ENCODE measurements at regions not wholly inside any gene's neighbourhood (a gene's known extent, or its start where the extent isn't known, plus 50 kb on each side); places are given as distances from the start of the nearest gene placed in this dataset.
"Not testable (repeated sequence)": the region's sequence is repeated elsewhere in the genome, so short reads cannot be mapped to it uniquely, and the experiment has no call there.

DNA sequence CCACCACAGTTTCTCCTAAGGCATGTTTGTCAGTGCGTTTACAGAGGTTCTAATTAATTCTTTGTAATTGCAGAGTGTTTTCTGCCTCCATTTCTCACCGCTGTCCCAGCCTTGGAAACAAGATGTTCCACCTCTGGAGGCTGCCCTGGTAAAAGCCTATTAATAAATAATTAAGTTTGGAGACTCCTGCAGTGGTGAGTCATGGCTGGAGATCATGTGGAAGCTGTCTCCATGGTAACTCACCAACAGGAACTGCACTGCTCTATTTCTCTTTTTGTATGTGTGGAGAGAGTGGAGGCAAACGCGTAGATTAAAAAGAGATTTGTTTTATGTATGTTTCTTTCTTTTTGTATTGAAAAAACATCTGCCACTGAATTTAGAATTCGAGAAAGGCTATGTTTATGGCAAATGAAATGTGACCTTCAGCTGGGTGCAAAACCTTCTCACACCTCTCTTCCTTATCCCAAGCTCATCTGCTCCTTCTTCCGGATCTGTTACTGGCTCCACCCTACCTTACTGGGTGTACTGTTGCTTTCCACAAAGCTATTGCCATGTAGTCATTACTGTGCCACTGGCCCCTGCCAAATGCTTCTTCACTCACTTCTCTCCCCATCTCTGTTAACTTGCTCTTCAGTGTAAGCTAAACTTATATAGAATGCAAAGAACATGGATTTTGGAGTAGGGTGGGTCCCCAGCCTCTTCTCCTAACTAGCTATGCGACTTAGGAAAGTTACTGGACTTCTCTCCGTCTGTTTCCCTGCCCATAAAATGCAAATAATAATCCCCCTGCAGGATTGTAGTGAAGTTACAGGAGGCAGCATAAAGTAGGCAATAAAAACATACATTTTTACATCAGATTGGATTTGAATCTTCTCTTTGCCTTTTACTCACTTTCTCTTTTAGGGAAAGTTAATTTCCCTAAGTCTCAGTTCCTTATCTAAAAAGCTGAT lies 778.5 kb downstream of the NTRK3 start:
- Histone ChIP-seq H3K27ac (ENCODE audit: low read depth in 1 of 2, low read length in 2 of 2) (no peak overlapping the region), H3K4me1 (ENCODE audit: insufficient read depth, low read length) (no peaks in the 10 kb centered on the region), H3K27me3 (ENCODE audit: control insufficient read depth in 1 of 2, insufficient read depth in 2 of 2, low read length in 2 of 2) (peaks cover 0 to 9% of the 10 kb centered on the region in 2 experiments), H3K4me3 (ENCODE audit: low read length) (no peak overlapping the region), H3K9me3 (ENCODE audit: control insufficient read depth in 1 of 2, insufficient read depth in 1 of 2, low read length in 2 of 2) (no peaks in the 10 kb centered on the region), H3K36me3 (ENCODE audit: insufficient read depth, low read length) (no peaks in the 10 kb centered on the region)
- ChIA-PET CTCF (no interaction called here), POLR2A (no interaction called here)
- no peak overlapping the region for H3K27ac Mint-ChIP-seq
- no peaks in the 10 kb centered on the region for H3K9me3 Mint-ChIP-seq
- ATAC-seq (ENCODE audit: poor library complexity) (no peak), DNase-seq (no peak)
- peaks cover 12% of the 10 kb centered on the region for H3K27me3 Mint-ChIP-seq
- intact Hi-C loops (cut with DNase I, micrococcal nuclease): no loop called here
- no peak overlapping the region for H3K4me3 Mint-ChIP-seq
- H3K4me1 Mint-ChIP-seq (ENCODE audit: low read depth): no peaks in the 10 kb centered on the region
- TF ChIP-seq, protein P1, sequence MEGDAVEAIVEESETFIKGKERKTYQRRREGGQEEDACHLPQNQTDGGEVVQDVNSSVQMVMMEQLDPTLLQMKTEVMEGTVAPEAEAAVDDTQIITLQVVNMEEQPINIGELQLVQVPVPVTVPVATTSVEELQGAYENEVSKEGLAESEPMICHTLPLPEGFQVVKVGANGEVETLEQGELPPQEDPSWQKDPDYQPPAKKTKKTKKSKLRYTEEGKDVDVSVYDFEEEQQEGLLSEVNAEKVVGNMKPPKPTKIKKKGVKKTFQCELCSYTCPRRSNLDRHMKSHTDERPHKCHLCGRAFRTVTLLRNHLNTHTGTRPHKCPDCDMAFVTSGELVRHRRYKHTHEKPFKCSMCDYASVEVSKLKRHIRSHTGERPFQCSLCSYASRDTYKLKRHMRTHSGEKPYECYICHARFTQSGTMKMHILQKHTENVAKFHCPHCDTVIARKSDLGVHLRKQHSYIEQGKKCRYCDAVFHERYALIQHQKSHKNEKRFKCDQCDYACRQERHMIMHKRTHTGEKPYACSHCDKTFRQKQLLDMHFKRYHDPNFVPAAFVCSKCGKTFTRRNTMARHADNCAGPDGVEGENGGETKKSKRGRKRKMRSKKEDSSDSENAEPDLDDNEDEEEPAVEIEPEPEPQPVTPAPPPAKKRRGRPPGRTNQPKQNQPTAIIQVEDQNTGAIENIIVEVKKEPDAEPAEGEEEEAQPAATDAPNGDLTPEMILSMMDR (IDR thresholded peaks at IDR 0.05): no peak
- H3K36me3 Mint-ChIP-seq (ENCODE audit: low read depth): no peaks in the 10 kb centered on the region

GRCh38 chr15:87477026-87477425 lies 779.5 kb downstream of the NTRK3 start:
- no peak for ATAC-seq (ENCODE audit: poor library complexity)

DNA sequence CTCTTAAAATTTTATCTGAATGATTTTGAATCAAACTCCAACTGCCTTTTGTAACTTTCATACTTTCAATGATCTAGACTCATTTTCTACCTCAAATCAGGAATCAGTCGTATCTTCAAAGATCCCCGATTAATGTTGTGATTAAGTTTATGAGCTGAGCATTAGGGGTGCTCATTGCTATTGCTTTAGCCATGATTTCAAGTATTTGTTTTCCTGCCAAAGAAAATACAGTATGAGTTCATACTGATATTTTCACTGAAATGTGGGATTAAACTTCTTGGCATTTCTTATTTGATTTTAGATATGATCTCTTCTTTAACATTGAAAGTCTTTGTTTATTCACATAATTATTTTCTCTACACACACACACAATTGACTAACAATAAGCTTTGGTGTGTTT lies 785.6 kb downstream of the NTRK3 start:
- CTCF ChIA-PET: no interaction called here
- H3K9me3 Mint-ChIP-seq: no peaks in the 10 kb centered on the region

More at GRCh38 chr15:87477026-87477425, 779.5 kb downstream of the NTRK3 start:
- Mint-ChIP-seq H3K4me1 (ENCODE audit: low read depth) (no peaks in the 10 kb centered on the region), H3K9me3 (no peaks in the 10 kb centered on the region), H3K36me3 (ENCODE audit: low read depth) (no peaks in the 10 kb centered on the region), H3K4me3 (no peak overlapping the region), H3K27ac (no peak overlapping the region), H3K27me3 (peaks cover 12% of the 10 kb centered on the region)
- Histone ChIP-seq H3K36me3 (ENCODE audit: insufficient read depth, low read length) (no peaks in the 10 kb centered on the region), H3K4me3 (ENCODE audit: low read length) (no peak overlapping the region), H3K4me1 (ENCODE audit: insufficient read depth, low read length) (no peaks in the 10 kb centered on the region), H3K27ac (ENCODE audit: low read depth in 1 of 2, low read length in 2 of 2) (no peak overlapping the region), H3K27me3 (ENCODE audit: control insufficient read depth in 1 of 2, insufficient read depth in 2 of 2, low read length in 2 of 2) (peaks cover 0 to 9% of the 10 kb centered on the region in 2 experiments), H3K9me3 (ENCODE audit: control insufficient read depth in 1 of 2, insufficient read depth in 1 of 2, low read length in 2 of 2) (no peaks in the 10 kb centered on the region)
- intact Hi-C loops (cut with DNase I, micrococcal nuclease): no loop called here
- no peak for DNase-seq
- ChIA-PET POLR2A (no interaction called here), CTCF (no interaction called here)
- TF ChIP-seq, protein P1 (IDR thresholded peaks at IDR 0.05): no peak

DNA sequence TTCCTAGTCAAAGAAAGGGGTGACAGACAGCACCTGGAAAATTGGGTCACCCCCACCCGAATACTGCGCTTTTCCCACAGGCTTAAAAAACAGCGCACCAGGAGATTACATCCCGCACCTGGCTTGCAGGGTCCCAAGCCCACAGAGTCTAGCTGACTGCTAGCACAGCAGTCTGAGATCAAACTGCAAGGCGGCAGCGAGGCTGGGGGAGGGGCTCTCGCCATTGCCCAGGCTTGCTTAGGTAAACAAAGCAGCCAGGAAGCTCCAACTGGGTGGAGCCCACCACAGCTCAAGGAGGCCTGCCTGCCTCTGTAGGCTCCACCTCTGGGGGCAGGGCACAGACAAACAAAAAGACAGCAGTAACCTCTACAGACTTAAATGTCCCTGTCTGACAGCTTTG lies 792.6 kb downstream of the NTRK3 start:
- H3K4me3 Mint-ChIP-seq; H3K9me3 ChIP-seq (ENCODE audit: control insufficient read depth in 1 of 2, insufficient read depth in 1 of 2, low read length in 2 of 2); CTCF ChIA-PET; H3K9me3 Mint-ChIP-seq; DNase-seq; H3K4me3 ChIP-seq (ENCODE audit: low read length); H3K36me3 ChIP-seq (ENCODE audit: insufficient read depth, low read length); H3K36me3 Mint-ChIP-seq (ENCODE audit: low read depth); POLR2A ChIA-PET; intact Hi-C loops (cut with DNase I, micrococcal nuclease); H3K4me1 ChIP-seq (ENCODE audit: insufficient read depth, low read length); H3K4me1 Mint-ChIP-seq (ENCODE audit: low read depth); H3K27ac ChIP-seq (ENCODE audit: low read depth in 1 of 2, low read length in 2 of 2); H3K27me3 ChIP-seq (ENCODE audit: control insufficient read depth in 1 of 2, insufficient read depth in 2 of 2, low read length in 2 of 2); ATAC-seq (ENCODE audit: poor library complexity); H3K27ac Mint-ChIP-seq: not testable (repeated sequence)
- H3K27me3 Mint-ChIP-seq: peaks cover 22% of the 10 kb centered on the region

More for the DNA sequence above, 785.6 kb downstream of the NTRK3 start:
- Mint-ChIP-seq H3K4me1 (ENCODE audit: low read depth) (no peaks in the 10 kb centered on the region), H3K27me3 (no peaks in the 10 kb centered on the region), H3K4me3 (no peak overlapping the region), H3K27ac (no peak overlapping the region), H3K36me3 (ENCODE audit: low read depth) (no peaks in the 10 kb centered on the region)
- TF ChIP-seq, protein P1 (IDR thresholded peaks at IDR 0.05): no peak
- Histone ChIP-seq H3K4me3 (ENCODE audit: low read length) (no peak overlapping the region), H3K4me1 (ENCODE audit: insufficient read depth, low read length) (no peaks in the 10 kb centered on the region), H3K9me3 (ENCODE audit: control insufficient read depth in 1 of 2, insufficient read depth in 1 of 2, low read length in 2 of 2) (no peaks in the 10 kb centered on the region), H3K27ac (ENCODE audit: low read depth in 1 of 2, low read length in 2 of 2) (no peak overlapping the region), H3K27me3 (ENCODE audit: control insufficient read depth in 1 of 2, insufficient read depth in 2 of 2, low read length in 2 of 2) (no peaks in the 10 kb centered on the region), H3K36me3 (ENCODE audit: insufficient read depth, low read length) (no peaks in the 10 kb centered on the region)
- no peak for DNase-seq
- intact Hi-C loops (cut with DNase I, micrococcal nuclease): no loop called here
- POLR2A ChIA-PET: no interaction called here
- no peak for ATAC-seq (ENCODE audit: poor library complexity)

Measured in CD4-positive, alpha-beta T cell (primary cell).